NT2/D1 (cell line): ENCODE measurements at regions not wholly inside any gene's neighbourhood (a gene's known extent, or its start where the extent isn't known, plus 50 kb on each side); places are given as distances from the start of the nearest gene placed in this dataset.

ENCODE experiments used
- DNase-seq: peaks from one replicate; pipeline ENCODE4 v3.0.0-alpha.2; 2011; ENCODE audit warnings: low read depth, low spot score
- H3K27me3 ChIP-seq: 2 replicates; pipeline ENCODE4 v1.6.0; 2011; ENCODE audit warnings: mild to moderate bottlenecking; ENCODE audit not compliant: insufficient read length, insufficient read depth
- H3K36me3 ChIP-seq: 2 replicates; pipeline ENCODE4 v1.6.1; 2011; ENCODE audit warnings: mild to moderate bottlenecking, low read length, mixed read lengths; ENCODE audit not compliant: insufficient read depth, insufficient read length
- H3K4me1 ChIP-seq: 2 replicates; pipeline ENCODE4 v1.5.1; 2011; ENCODE audit not compliant: insufficient read depth, insufficient read length
- H3K4me3 ChIP-seq: 2 replicates; pipeline ENCODE4 v1.5.1; 2011; ENCODE audit warnings: low read depth; ENCODE audit not compliant: insufficient read length
- H3K9ac ChIP-seq: 2 replicates; pipeline ENCODE4 v1.6.0; 2011; ENCODE audit warnings: low read depth; ENCODE audit not compliant: insufficient read length
- H3K9me3 ChIP-seq: 2 replicates; pipeline ENCODE4 v1.5.1; 2011; ENCODE audit warnings: mild to moderate bottlenecking, low read length; ENCODE audit not compliant: insufficient read depth
- SUZ12 ChIP-seq: IDR thresholded peaks from 2 replicates; pipeline ENCODE4 v1.6.1; 2011; ENCODE audit not compliant: insufficient read length, insufficient read depth; ENCODE audit errors: extremely low read depth
- YY1 ChIP-seq: IDR thresholded peaks from 2 replicates; pipeline ENCODE4 v1.6.1; 2011; ENCODE audit not compliant: insufficient read length, insufficient read depth
- ZNF274 ChIP-seq: IDR thresholded peaks from 2 replicates; pipeline ENCODE4 v1.6.1; 2011; ENCODE audit warnings: mild to moderate bottlenecking, low read depth, low read length

DNA sequence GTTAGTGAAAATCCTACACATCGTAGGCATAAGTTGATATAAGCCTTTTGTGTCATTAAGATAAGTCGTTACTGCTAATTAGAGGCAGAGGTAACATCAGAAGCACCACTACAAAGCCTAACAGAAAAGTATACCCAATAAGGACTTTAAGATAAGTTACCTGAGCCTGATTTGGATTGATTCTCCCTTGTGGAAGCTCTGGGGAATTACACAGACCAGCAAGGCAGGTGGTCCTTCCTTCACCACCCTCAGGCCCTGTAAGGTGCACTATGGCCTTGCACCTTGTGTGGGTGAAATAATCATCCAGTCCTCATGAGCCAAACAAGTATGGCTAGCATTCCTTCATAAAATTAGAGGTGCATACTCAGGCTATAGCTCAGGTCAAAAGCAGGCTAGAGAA, 166.7 kb upstream of the CHRM3 start:
- Histone ChIP-seq H3K9me3 (peaks cover 12% of the 10 kb centered on the region; the same call in 1 of the 2 replicates), H3K4me3 (no peak overlapping the region), H3K36me3 (no peaks in the 10 kb centered on the region), H3K4me1 (no peaks in the 10 kb centered on the region), H3K9ac (no peak overlapping the region), H3K27me3 (no peaks in the 10 kb centered on the region)
- no peak for DNase-seq
- TF ChIP-seq ZNF274: no peak
- no peak for TF ChIP-seq YY1
- TF ChIP-seq SUZ12: no peak

DNA sequence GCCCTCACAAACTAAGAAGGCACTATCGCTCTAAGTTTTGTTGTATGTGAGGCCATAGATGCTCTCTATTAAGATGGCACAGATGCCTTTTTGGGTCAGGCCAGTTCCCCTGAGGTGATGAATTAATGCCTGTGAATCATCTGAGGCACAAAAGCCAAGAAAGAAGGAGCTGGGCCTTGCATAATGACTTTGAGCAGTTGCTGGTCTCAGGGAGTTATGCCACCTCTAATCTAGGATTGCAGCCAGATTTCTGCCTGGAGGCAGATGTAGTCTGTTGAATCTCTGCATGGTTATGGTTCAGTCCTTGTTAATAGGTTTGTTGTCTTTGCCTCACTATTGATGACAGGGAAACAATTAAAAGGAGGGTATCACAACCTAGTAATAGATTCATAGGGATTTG, 168.1 kb upstream of the CHRM3 start:
- DNase-seq: no peak
- no peaks in the 10 kb centered on the region for H3K36me3 ChIP-seq
- TF ChIP-seq SUZ12 (no peak), YY1 (no peak), ZNF274 (no peak)
- H3K9me3 ChIP-seq: peaks cover 9% of the 10 kb centered on the region; the same call in 1 of the 2 replicates
- no peak overlapping the region for H3K9ac ChIP-seq
- no peaks in the 10 kb centered on the region for H3K27me3 ChIP-seq
- no peak overlapping the region for H3K4me3 ChIP-seq
- no peaks in the 10 kb centered on the region for H3K4me1 ChIP-seq

DNA sequence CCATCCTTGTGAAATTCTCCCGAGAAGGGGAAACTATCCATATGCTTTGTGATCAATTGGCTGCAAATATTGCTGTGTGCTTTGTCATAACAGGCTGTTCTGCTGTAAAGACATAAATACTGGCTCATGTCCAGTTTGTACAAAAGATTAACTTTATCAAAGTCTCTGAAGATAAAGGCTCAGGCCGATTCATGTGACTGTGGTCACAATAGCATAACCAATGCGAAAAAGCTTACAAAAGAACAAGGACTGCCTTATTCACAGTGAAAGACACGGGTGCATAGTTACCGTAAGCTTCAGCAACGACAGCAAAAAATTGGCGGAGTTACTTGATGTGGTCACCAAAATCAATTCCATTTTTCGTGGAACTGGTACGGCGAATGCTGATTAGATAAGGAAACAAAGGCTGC, 173.6 kb upstream of the CHRM3 start:
- DNase-seq: no peak

DNA sequence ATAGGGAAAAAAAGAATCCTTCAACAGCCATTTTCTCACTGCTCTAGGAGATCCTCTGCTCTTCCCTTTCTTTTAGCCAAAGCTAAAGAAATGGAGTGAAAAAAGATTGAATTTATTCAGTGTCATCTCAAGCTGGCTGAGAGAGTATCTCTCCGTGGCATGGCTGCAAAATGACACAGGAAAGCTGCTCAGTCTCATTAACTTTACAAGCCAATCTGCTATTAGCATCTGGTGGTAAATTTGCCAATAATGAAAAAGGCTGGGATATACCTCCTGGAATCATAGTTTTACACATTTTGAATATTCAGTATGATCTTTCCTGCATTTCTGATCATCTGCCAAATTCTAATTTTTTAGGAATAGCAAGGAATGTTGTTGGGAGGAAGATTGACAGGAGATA, 176.8 kb upstream of the CHRM3 start:
- H3K27me3 ChIP-seq: no peaks in the 10 kb centered on the region
- no peaks in the 10 kb centered on the region for H3K36me3 ChIP-seq
- no peaks in the 10 kb centered on the region for H3K9me3 ChIP-seq
- no peak overlapping the region for H3K4me3 ChIP-seq
- TF ChIP-seq SUZ12: no peak
- TF ChIP-seq YY1: no peak
- no peak for TF ChIP-seq ZNF274
- DNase-seq: no peak
- no peaks in the 10 kb centered on the region for H3K4me1 ChIP-seq
- H3K9ac ChIP-seq: no peak overlapping the region

More for the DNA sequence above, 173.6 kb upstream of the CHRM3 start:
- Histone ChIP-seq H3K4me3 (no peak overlapping the region), H3K27me3 (no peaks in the 10 kb centered on the region), H3K9ac (no peak overlapping the region), H3K36me3 (no peaks in the 10 kb centered on the region), H3K4me1 (no peaks in the 10 kb centered on the region), H3K9me3 (no peaks in the 10 kb centered on the region)
- TF ChIP-seq YY1: no peak
- TF ChIP-seq ZNF274: no peak
- TF ChIP-seq SUZ12: no peak

DNA sequence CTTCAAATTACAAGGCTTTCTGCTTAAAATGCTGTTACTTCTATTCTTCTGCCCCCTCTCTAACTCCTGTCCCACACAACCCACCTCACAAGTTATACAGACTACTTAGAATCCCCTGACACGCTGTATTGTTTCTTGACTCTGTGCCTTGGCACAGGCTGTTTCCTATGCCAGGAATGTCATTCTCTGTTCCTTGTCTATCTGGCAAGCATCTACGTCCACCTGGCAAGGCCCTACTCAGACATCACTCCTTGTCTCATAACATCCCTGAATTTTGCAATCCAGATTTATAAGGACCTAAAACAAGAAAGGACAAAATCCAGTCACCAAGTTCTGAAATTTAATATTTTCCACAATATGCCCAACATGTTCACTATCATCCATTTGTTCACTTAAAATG, 182.0 kb upstream of the CHRM3 start:
- Histone ChIP-seq H3K9ac (no peak overlapping the region), H3K9me3 (peaks cover 7% of the 10 kb centered on the region; the same call in 1 of the 2 replicates), H3K36me3 (no peaks in the 10 kb centered on the region), H3K4me3 (no peak overlapping the region), H3K27me3 (no peaks in the 10 kb centered on the region), H3K4me1 (no peaks in the 10 kb centered on the region)
- TF ChIP-seq YY1: no peak
- no peak for DNase-seq

DNA sequence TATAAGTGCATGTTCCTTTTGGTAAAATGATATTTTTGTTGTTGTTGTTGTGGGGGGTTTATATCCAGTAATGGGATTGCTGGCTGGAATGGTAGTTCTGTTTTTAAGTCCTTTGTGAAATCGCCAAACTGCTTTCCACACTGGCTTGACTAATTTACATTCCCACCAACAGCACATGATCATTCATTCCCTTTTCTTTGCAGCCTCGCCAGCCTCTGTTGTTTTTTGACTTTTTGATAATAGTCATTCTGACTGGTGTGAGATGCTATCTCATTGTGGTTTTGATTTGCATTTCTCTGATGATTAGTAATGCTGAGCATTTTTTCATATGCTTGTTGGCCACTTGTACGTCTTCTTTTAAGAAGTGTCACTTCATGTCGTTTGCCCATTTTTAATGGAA, 188.5 kb upstream of the CHRM3 start:
- no peak for DNase-seq
- Histone ChIP-seq H3K36me3 (no peaks in the 10 kb centered on the region), H3K9ac (no peak overlapping the region), H3K4me3 (no peak overlapping the region), H3K27me3 (no peaks in the 10 kb centered on the region), H3K9me3 (peaks cover 12% of the 10 kb centered on the region; the same call in 1 of the 2 replicates), H3K4me1 (no peaks in the 10 kb centered on the region)
- TF ChIP-seq ZNF274 (no peak), YY1 (no peak), SUZ12 (no peak)

DNA sequence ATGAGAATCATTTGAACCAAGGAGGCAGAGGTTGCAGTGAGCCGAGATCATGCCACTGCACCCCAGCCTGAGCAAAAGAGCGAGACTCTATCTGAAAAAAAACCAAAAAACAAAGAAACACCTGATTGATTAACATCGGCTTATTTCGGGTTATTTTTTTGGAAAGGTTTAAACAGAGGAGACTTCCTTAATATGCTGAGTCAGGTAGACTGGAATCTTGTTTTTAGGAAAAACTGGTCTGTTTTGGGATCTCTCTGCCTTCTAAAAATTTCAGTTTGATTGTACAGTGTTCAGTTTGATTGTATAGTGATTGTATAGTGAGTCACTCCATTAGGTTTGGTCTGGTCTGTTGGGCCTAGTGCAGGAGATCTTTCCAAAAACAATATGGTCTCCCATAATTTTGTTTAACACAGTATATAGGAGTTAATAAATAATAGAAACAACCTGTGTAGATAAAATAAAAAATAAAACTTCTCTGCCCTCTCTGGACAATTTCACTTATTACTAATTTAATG, 196.3 kb upstream of the CHRM3 start:
- H3K27me3 ChIP-seq: no peaks in the 10 kb centered on the region

DNA sequence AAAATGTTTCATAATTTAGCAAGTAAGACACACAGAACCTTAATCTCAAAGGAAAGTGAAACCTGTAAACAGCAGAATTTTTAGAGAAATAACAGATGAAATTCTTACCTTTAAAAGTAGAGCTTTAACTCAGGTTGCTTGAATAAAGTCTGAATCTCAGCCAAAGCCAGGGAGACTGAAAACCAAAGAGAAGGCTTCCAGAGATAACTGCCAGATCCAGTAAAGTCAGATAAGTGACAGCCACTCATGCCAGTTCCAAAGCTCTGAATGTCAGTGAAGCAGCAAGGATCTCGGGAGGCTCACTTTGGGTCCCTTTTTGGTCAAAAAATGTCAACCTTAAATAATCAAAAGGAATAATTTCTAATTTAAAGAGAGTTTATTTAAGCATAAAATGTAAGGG, 199.9 kb upstream of the CHRM3 start:
- Histone ChIP-seq H3K4me3 (no peak overlapping the region), H3K9ac (no peak overlapping the region), H3K9me3 (no peaks in the 10 kb centered on the region), H3K4me1 (no peaks in the 10 kb centered on the region), H3K27me3 (no peaks in the 10 kb centered on the region), H3K36me3 (no peaks in the 10 kb centered on the region)
- no peak for TF ChIP-seq ZNF274
- no peak for TF ChIP-seq YY1
- DNase-seq: no peak

More for the DNA sequence above, 196.3 kb upstream of the CHRM3 start:
- no peak for TF ChIP-seq SUZ12
- no peak for TF ChIP-seq YY1
- TF ChIP-seq ZNF274: no peak
- DNase-seq: no peak
- no peak overlapping the region for H3K9ac ChIP-seq
- no peak overlapping the region for H3K4me3 ChIP-seq
- no peaks in the 10 kb centered on the region for H3K9me3 ChIP-seq
- H3K4me1 ChIP-seq: no peaks in the 10 kb centered on the region
- no peaks in the 10 kb centered on the region for H3K36me3 ChIP-seq
